ENCODE measurements at regions not wholly inside any gene's neighbourhood (a gene's known extent, or its start where the extent isn't known, plus 50 kb on each side); places are given as distances from the start of the nearest gene placed in this dataset.

GRCh38 chr6:81376745-81377144 lies 375.7 kb downstream of the TENT5A start:
- no peak for TF ChIP-seq GATA3 (IDR thresholded peaks at IDR 0.05; ENCODE audit: low read depth, low read length)
- no peak for TF ChIP-seq GATA2 (IDR thresholded peaks at IDR 0.05; ENCODE audit: low read depth, low read length)
